MM.1S (cell line): ENCODE measurements at regions not wholly inside any gene's neighbourhood (a gene's known extent, or its start where the extent isn't known, plus 50 kb on each side); places are given as distances from the start of the nearest gene placed in this dataset.

Experiments used
- DNase-seq: peaks from one replicate; pipeline ENCODE4 v3.0.0-alpha.2; 2015
- H2AFZ ChIP-seq: fragments of 300-600 bp; sonication (generic); 2 replicates; pipeline ENCODE4 v1.6.0; 2016; ENCODE audit warnings: antibody characterized with exemption, low read length
- H3F3A ChIP-seq: fragments of 300-600 bp; sonication (generic); 2 replicates; pipeline ENCODE4 v1.6.1; 2016; ENCODE audit warnings: mild to moderate bottlenecking, antibody characterized with exemption, low read length, moderate library complexity, mixed read lengths; ENCODE audit not compliant: insufficient read depth
- H3K27ac ChIP-seq: fragments of 300-600 bp; sonication (generic); 2 replicates; pipeline ENCODE4 v1.5.1; 2016; ENCODE audit warnings: mild to moderate bottlenecking, low read length
- H3K27me3 ChIP-seq: fragments of 300-600 bp; sonication (generic); replicated peaks from 2 replicates; pipeline ENCODE4 v1.6.0; 2016; ENCODE audit warnings: low read length; ENCODE audit not compliant: insufficient read depth
- H3K36me3 ChIP-seq: fragments of 300-600 bp; sonication (generic); replicated peaks from 2 replicates; pipeline ENCODE4 v1.6.1; 2016; ENCODE audit warnings: mild to moderate bottlenecking, low read length, mixed read lengths; ENCODE audit not compliant: insufficient read depth
- H3K4me1 ChIP-seq: fragments of 300-600 bp; sonication (generic); 2 replicates; pipeline ENCODE4 v1.6.1; 2016; ENCODE audit warnings: low read length, mixed read lengths
- H3K4me2 ChIP-seq: fragments of 300-600 bp; sonication (generic); 2 replicates; pipeline ENCODE4 v1.6.0; 2016; ENCODE audit warnings: low read depth, low read length
- H3K4me3 ChIP-seq: fragments of 300-600 bp; sonication (generic); 2 replicates; pipeline ENCODE4 v1.5.1; 2016; ENCODE audit warnings: low read length, mixed read lengths
- H3K79me2 ChIP-seq: fragments of 300-600 bp; sonication (generic); 2 replicates; pipeline ENCODE4 v1.6.1; 2016; ENCODE audit warnings: mixed run types, low read length, mixed read lengths
- H3K9ac ChIP-seq: fragments of 300-600 bp; sonication (generic); 2 replicates; pipeline ENCODE4 v1.6.1; 2016; ENCODE audit warnings: low read length, mixed read lengths
- H3K9me2 ChIP-seq: fragments of 300-600 bp; sonication (generic); replicated peaks from 2 replicates; pipeline ENCODE4 v1.6.1; 2016; ENCODE audit warnings: mild to moderate bottlenecking, low read length, mixed read lengths; ENCODE audit not compliant: insufficient read depth
- H3K9me3 ChIP-seq: fragments of 300-600 bp; sonication (generic); replicated peaks from 2 replicates; pipeline ENCODE4 v1.6.1; 2016; ENCODE audit warnings: mild to moderate bottlenecking, low read length, mixed read lengths; ENCODE audit not compliant: insufficient read depth
- H4K20me1 ChIP-seq: fragments of 300-600 bp; sonication (generic); 2 replicates; pipeline ENCODE4 v1.6.1; 2016; ENCODE audit warnings: mild to moderate bottlenecking, low read length, moderate library complexity, mixed read lengths; ENCODE audit not compliant: insufficient read depth
- CTCF ChIP-seq: fragments of 300-600 bp; sonication (generic); IDR thresholded peaks from 2 replicates; pipeline ENCODE4 v1.5.1; 2016; ENCODE audit warnings: antibody characterized with exemption, low read length, mixed read lengths
- EZH2 ChIP-seq: fragments of 300-600 bp; sonication (generic); optimal IDR thresholded peaks from 2 replicates; pipeline ENCODE3; 2017; ENCODE audit warnings: low read depth, mild to moderate bottlenecking, antibody characterized with exemption, low read length, mixed read lengths
- EZH2phosphoT487 ChIP-seq: fragments of 300-600 bp; sonication (generic); IDR thresholded peaks from 2 replicates; pipeline ENCODE4 v1.6.1; 2018; ENCODE audit warnings: antibody characterized with exemption, low read length

GRCh38 chr20:20768202-20768815 lies 55.9 kb upstream of the RALGAPA2 start:
- H3K9me3 ChIP-seq, result no peaks in the 10 kb centered on the region
- H3K9ac ChIP-seq, result no peak overlapping the region
- H2AFZ ChIP-seq, result no peak overlapping the region
- no peak overlapping the region for H3K4me2 ChIP-seq
- no peaks in the 10 kb centered on the region for H3K4me1 ChIP-seq
- no peaks in the 10 kb centered on the region for H3K79me2 ChIP-seq
- no peak overlapping the region for H3K4me3 ChIP-seq
- no peaks in the 10 kb centered on the region for H3K36me3 ChIP-seq
- no peaks in the 10 kb centered on the region for H3K9me2 ChIP-seq
- no peaks in the 10 kb centered on the region for H3K27me3 ChIP-seq
- TF ChIP-seq EZH2 (no peak), EZH2phosphoT487 (no peak), CTCF (no peak)
- H3F3A ChIP-seq, result no peaks in the 10 kb centered on the region
- no peaks in the 10 kb centered on the region for H4K20me1 ChIP-seq
- DNase-seq, result no peak
- no peak overlapping the region for H3K27ac ChIP-seq

GRCh38 chr20:20765696-20766365 lies 53.4 kb upstream of the RALGAPA2 start:
- Histone ChIP-seq H3K4me3 (no peak overlapping the region), H2AFZ (no peak overlapping the region), H3F3A (no peaks in the 10 kb centered on the region), H3K9ac (no peak overlapping the region), H3K9me3 (no peaks in the 10 kb centered on the region), H4K20me1 (no peaks in the 10 kb centered on the region), H3K4me2 (no peak overlapping the region), H3K9me2 (no peaks in the 10 kb centered on the region), H3K36me3 (no peaks in the 10 kb centered on the region), H3K4me1 (no peaks in the 10 kb centered on the region), H3K79me2 (no peaks in the 10 kb centered on the region), H3K27me3 (no peaks in the 10 kb centered on the region), H3K27ac (no peak overlapping the region)
- no peak for TF ChIP-seq EZH2
- no peak for TF ChIP-seq CTCF
- DNase-seq, result no peak

GRCh38 chr20:20763650-20764049 lies 51.2 kb upstream of the RALGAPA2 start:
- Histone ChIP-seq H3K4me3 (no peak overlapping the region), H3K4me1 (no peaks in the 10 kb centered on the region), H3F3A (no peaks in the 10 kb centered on the region), H3K9me2 (no peaks in the 10 kb centered on the region), H3K9me3 (no peaks in the 10 kb centered on the region), H3K27me3 (no peaks in the 10 kb centered on the region), H3K27ac (no peak overlapping the region), H3K79me2 (no peaks in the 10 kb centered on the region), H4K20me1 (no peaks in the 10 kb centered on the region), H3K4me2 (no peak overlapping the region), H2AFZ (no peak overlapping the region), H3K9ac (no peak overlapping the region), H3K36me3 (no peaks in the 10 kb centered on the region)
- TF ChIP-seq EZH2 (no peak), EZH2phosphoT487 (no peak), CTCF (no peak)
- DNase-seq, result no peak
